Vagina (tissue), 2 donors: ENCODE measurements at regions not wholly inside any gene's neighbourhood (a gene's known extent, or its start where the extent isn't known, plus 50 kb on each side); places are given as distances from the start of the nearest gene placed in this dataset.

Experiments
- DNase-seq, 2 donors: peaks; one replicate each; pipeline ENCODE4 v3.0.0-alpha.2; 2017; ENCODE audit errors: extremely low spot score in 2 of 2
- H3K27ac ChIP-seq: fragments of 200-600 bp; sonication (generic); one replicate; pipeline ENCODE4 v1.5.1; 2019
- H3K27me3 ChIP-seq: fragments of 200-600 bp; sonication (generic); one replicate; pipeline ENCODE4 v1.5.1; 2019
- H3K36me3 ChIP-seq, 2 donors: fragments of 200-600 bp; sonication (generic); one replicate each; pipeline ENCODE4 v1.5.1; 2017 to 2019
- H3K4me1 ChIP-seq: fragments of 200-600 bp; sonication (generic); one replicate; pipeline ENCODE4 v1.5.1; 2019
- H3K4me3 ChIP-seq, 2 donors: fragments of 200-600 bp; sonication (generic); 1 replicate in 1 of 2; 2 replicates in 1 of 2; pipeline ENCODE4 v1.5.1; 2016 to 2019
- H3K9me3 ChIP-seq: fragments of 200-600 bp; sonication (generic); one replicate; pipeline ENCODE4 v1.5.1; 2019
- CTCF ChIP-seq, 3 experiments: fragments of 450-650 bp in 2 of 3; fragments of 200-600 bp in 1 of 3; sonication (generic) in 1 of 3; IDR thresholded peaks; one replicate each; pipeline ENCODE4 v1.5.1; 2017 to 2019; ENCODE audit warnings: antibody characterized with exemption in 3 of 3, mild to moderate bottlenecking in 2 of 3, moderate library complexity in 2 of 3
- POLR2A ChIP-seq, 2 donors: fragments of 450-650 bp; IDR thresholded peaks; one replicate each; pipeline ENCODE4 v1.6.1; 2017; ENCODE audit warnings: antibody characterized with exemption in 2 of 2, mild to moderate bottlenecking in 2 of 2, moderate library complexity in 2 of 2
- POLR2AphosphoS5 ChIP-seq, 2 donors: sonication (generic); formaldehyde crosslinking; IDR thresholded peaks; one replicate each; pipeline ENCODE4 v1.9.0; 2017; ENCODE audit warnings: antibody characterized with exemption in 2 of 2, mild to moderate bottlenecking in 2 of 2, low read depth in 1 of 2; ENCODE audit not compliant: insufficient read depth in 1 of 2
- intact Hi-C: fragments of 100-400 bp; cut with DNase I; formaldehyde crosslinking; loops from one replicate; pipeline ENCODE4 v1.15.1; 2023

GRCh38 chr11:80779905-80780605, 1339.2 kb upstream of the TENM4 start:
- Histone ChIP-seq H3K27me3 (no peaks in the 10 kb centered on the region), H3K4me1 (no peaks in the 10 kb centered on the region), H3K27ac (no peak overlapping the region), H3K36me3 (no peaks in the 10 kb centered on the region), H3K4me3 (no peak overlapping the region), H3K9me3 (no peaks in the 10 kb centered on the region)
- DNase-seq: no peak
- intact Hi-C loops: no loop called here
- TF ChIP-seq CTCF (IDR thresholded peaks at IDR 0.05) (no peak), POLR2A (IDR thresholded peaks at IDR 0.05) (no peak), POLR2AphosphoS5 (IDR thresholded peaks at IDR 0.05; ENCODE audit: insufficient read depth in 1 of 2, low read depth in 1 of 2) (no peak)

GRCh38 chr11:80778941-80779340, 1338.1 kb upstream of the TENM4 start:
- H3K4me3 ChIP-seq: no peak overlapping the region
- H3K27ac ChIP-seq: no peak overlapping the region
- TF ChIP-seq CTCF (IDR thresholded peaks at IDR 0.05): no peak
- no peak for TF ChIP-seq POLR2A (IDR thresholded peaks at IDR 0.05)
- no peaks in the 10 kb centered on the region for H3K36me3 ChIP-seq
- H3K4me1 ChIP-seq: no peaks in the 10 kb centered on the region
- DNase-seq: no peak
- H3K27me3 ChIP-seq: no peaks in the 10 kb centered on the region
- no peaks in the 10 kb centered on the region for H3K9me3 ChIP-seq
- intact Hi-C loops: no loop called here

GRCh38 chr11:80778432-80778831, 1337.6 kb upstream of the TENM4 start:
- no peaks in the 10 kb centered on the region for H3K9me3 ChIP-seq
- no peaks in the 10 kb centered on the region for H3K27me3 ChIP-seq
- DNase-seq: no peak
- intact Hi-C loops: no loop called here
- H3K36me3 ChIP-seq: no peaks in the 10 kb centered on the region
- H3K27ac ChIP-seq: no peak overlapping the region
- TF ChIP-seq POLR2A (IDR thresholded peaks at IDR 0.05) (no peak), CTCF (IDR thresholded peaks at IDR 0.05) (no peak), POLR2AphosphoS5 (IDR thresholded peaks at IDR 0.05; ENCODE audit: insufficient read depth in 1 of 2, low read depth in 1 of 2) (no peak)
- H3K4me3 ChIP-seq: no peak overlapping the region
- no peaks in the 10 kb centered on the region for H3K4me1 ChIP-seq

- DNase-seq: no peak
- no peaks in the 10 kb centered on the region for H3K4me1 ChIP-seq
- H3K36me3 ChIP-seq: no peaks in the 10 kb centered on the region
- no peak overlapping the region for H3K4me3 ChIP-seq
- no peak for TF ChIP-seq CTCF (IDR thresholded peaks at IDR 0.05)
- TF ChIP-seq POLR2A (IDR thresholded peaks at IDR 0.05): no peak
- TF ChIP-seq POLR2AphosphoS5 (IDR thresholded peaks at IDR 0.05; ENCODE audit: insufficient read depth in 1 of 2, low read depth in 1 of 2): no peak
- no peaks in the 10 kb centered on the region for H3K27me3 ChIP-seq
- H3K9me3 ChIP-seq: no peaks in the 10 kb centered on the region
- H3K27ac ChIP-seq: no peak overlapping the region
- intact Hi-C loops: no loop called here
These were observed 1333.1 kb upstream of the TENM4 start for GRCh38 chr11:80773919-80774318.

GRCh38 chr11:80771017-80771416, 1330.2 kb upstream of the TENM4 start:
- DNase-seq: no peak
- intact Hi-C loops: no loop called here

More at GRCh38 chr11:80771017-80771416, 1330.2 kb upstream of the TENM4 start:
- TF ChIP-seq POLR2A (IDR thresholded peaks at IDR 0.05) (no peak), CTCF (IDR thresholded peaks at IDR 0.05) (no peak), POLR2AphosphoS5 (IDR thresholded peaks at IDR 0.05; ENCODE audit: insufficient read depth in 1 of 2, low read depth in 1 of 2) (no peak)
- H3K4me1 ChIP-seq: no peaks in the 10 kb centered on the region
- H3K9me3 ChIP-seq: no peaks in the 10 kb centered on the region
- no peak overlapping the region for H3K27ac ChIP-seq
- no peaks in the 10 kb centered on the region for H3K36me3 ChIP-seq
- no peak overlapping the region for H3K4me3 ChIP-seq
- H3K27me3 ChIP-seq: no peaks in the 10 kb centered on the region
